Heart right ventricle (tissue), 16 donors: ENCODE measurements at regions not wholly inside any gene's neighbourhood (a gene's known extent, or its start where the extent isn't known, plus 50 kb on each side); places are given as distances from the start of the nearest gene placed in this dataset.

Experiments
- ATAC-seq, 8 donors: fragments of 200-7000 bp; cut with Tn5 transposase; one replicate each; pipeline ENCODE4 v1.9.1; 2020; ENCODE audit warnings: mild to moderate bottlenecking in 8 of 8, moderate library complexity in 8 of 8, moderate number of reproducible peaks in 1 of 8
- DNase-seq, 2 donors: peaks; one replicate each; pipeline ENCODE4 v3.0.0-alpha.2; 2020
- H3K27ac ChIP-seq, 10 donors: fragments of 200-600 bp; sonication (generic) in 2 of 10; one replicate each; pipeline versions ENCODE4 v1.5.0 to v1.8.0; 2020 to 2022; ENCODE audit warnings: mild to moderate bottlenecking in 3 of 10
- H3K27me3 ChIP-seq, 7 donors: fragments of 200-600 bp; one replicate each; pipeline ENCODE4 v1.8.0; 2021 to 2022; ENCODE audit warnings: mild to moderate bottlenecking in 2 of 7
- H3K36me3 ChIP-seq, 9 donors: fragments of 200-600 bp; sonication (generic) in 1 of 9; one replicate each; pipeline versions ENCODE4 v1.5.0 to v1.8.0; 2020 to 2022; ENCODE audit warnings: mild to moderate bottlenecking in 2 of 9
- H3K4me1 ChIP-seq, 9 donors: fragments of 200-600 bp; sonication (generic) in 1 of 9; one replicate each; pipeline versions ENCODE4 v1.5.0 to v1.8.0; 2020 to 2022; ENCODE audit warnings: mild to moderate bottlenecking in 4 of 9
- H3K4me3 ChIP-seq, 10 donors: fragments of 200-600 bp; sonication (generic) in 2 of 10; one replicate each; pipeline versions ENCODE4 v1.5.0 to v1.8.0; 2020 to 2022; ENCODE audit warnings: mild to moderate bottlenecking in 7 of 10, moderate library complexity in 2 of 10
- H3K9me3 ChIP-seq, 11 donors: fragments of 200-600 bp in 10 of 11; sonication (generic) in 2 of 11; one replicate each; pipeline versions ENCODE4 v1.5.0 to v1.8.0; 2013 to 2022; ENCODE audit warnings: mild to moderate bottlenecking in 2 of 11, control low read depth in 1 of 11, moderate library complexity in 1 of 11
- CTCF ChIP-seq, 9 donors: fragments of 200-600 bp; sonication (generic) in 2 of 9; IDR thresholded peaks; one replicate each; pipeline versions ENCODE4 v1.5.0 to v1.8.0; 2021 to 2022; ENCODE audit warnings: antibody characterized with exemption in 9 of 9, mild to moderate bottlenecking in 5 of 9, moderate library complexity in 1 of 9
- WGBS, 2 donors: extraction: QIAGEN DNeasy Blood & Tissue Kit; methylation state at CpG; one replicate each; pipeline ENCODE4 v1.1.7; 2013; ENCODE audit warnings: inconsistent platforms in 1 of 2; 5-methylcytosine and 5-hydroxymethylcytosine counted together
- intact Hi-C, 10 donors: fragments of 100-400 bp; cut with DNase I; formaldehyde crosslinking; loops; one replicate each; pipeline versions ENCODE4 v1.11.1 to v1.14.2; 2022
- donor health status: Arrhythmogenic right ventricular cardiomyopathy.
- donor health status: ischemic (EF 13 %, LVEDD 7.1; RV severe dilation, severe dysfunction).
- donor health status: healthy with polysubstance abuse.
- donor health status: DM: no; HTN: yes; CAD: no.
- donor health status: DM: no; HTN: no; CAD: no.
- donor health status: ischemic (EF 25% LVEDD 6.9; RV normal size, moderate dysfunction).
- donor health status: ischemic (EF 25% LVEDD 5.7; RV mildly dilated, moderate dysfunction).
- donor health status: healthy.
- donor health status: DM: yes; HTN: yes; CAD: no.
- donor health status: Ischemic cardiomyopathy.
- donor health status: ischemic (EF 35%, LVEDD 5.7; RV mildly dilated, moderate dysfunction).
- donor health status: nonischemic (EF 11% LVEDD 7.7; RV severe dilation, severe dysfunction).
- donor health status: DM: yes; HTN: yes; CAD: no.
- donor health status: PGD.
- donor health status: ischemic (EF 29% LVEDD 5.4; RV normal size, mild dysfunction).
- donor health status: nonischemic (EF 23%, LVEDD 6.1; RV moderate dilation, normal function).

GRCh38 chr14:57085801-57086200 is 182.9 kb downstream of the EXOC5 start:
- DNase-seq (no peak), ATAC-seq (no peak)
- intact Hi-C loops: no loop called here
- TF ChIP-seq CTCF (IDR thresholded peaks at IDR 0.05): no peak
- Histone ChIP-seq H3K36me3 (no peaks in the 10 kb centered on the region), H3K27me3 (peaks cover 0 to 51% (median 6%) of the 10 kb centered on the region in 7 donors), H3K4me1 (no peaks in the 10 kb centered on the region), H3K9me3 (no peaks in the 10 kb centered on the region), H3K4me3 (no peak overlapping the region), H3K27ac (no peak overlapping the region)
- WGBS, 2 donors: 58 to 60% methylated on average over 3 of the region's 3 CpGs

DNA sequence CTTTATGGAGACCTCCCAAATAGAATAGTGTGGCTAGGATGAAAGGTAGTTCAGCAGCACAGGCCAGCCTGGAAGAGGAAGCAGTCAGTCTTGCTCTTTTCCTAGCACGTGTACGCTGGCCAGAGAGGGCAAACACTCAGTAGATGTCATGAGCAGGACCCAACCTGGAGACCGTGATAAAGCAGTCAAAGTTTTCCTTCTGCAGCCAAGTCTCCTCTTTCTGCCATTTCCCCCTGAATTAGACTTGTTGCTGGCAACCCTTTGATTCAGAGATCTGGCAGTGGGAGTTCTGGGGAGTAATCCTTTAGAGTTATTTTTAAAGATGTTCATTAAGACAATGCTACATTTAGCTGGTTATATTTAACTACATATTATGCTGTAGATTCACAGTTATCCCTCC is 183.7 kb downstream of the EXOC5 start:
- Histone ChIP-seq H3K27ac (no peak overlapping the region), H3K4me3 (no peak overlapping the region), H3K36me3 (no peaks in the 10 kb centered on the region), H3K27me3 (peaks cover 0 to 59% (median 6%) of the 10 kb centered on the region in 7 donors), H3K4me1 (no peaks in the 10 kb centered on the region), H3K9me3 (no peaks in the 10 kb centered on the region)
- intact Hi-C loops: no loop called here
- DNase-seq (no peak), ATAC-seq (no peak)
- WGBS, 2 donors: 50 to 54% methylated on average over 3 of the region's 3 CpGs
- no peak for TF ChIP-seq CTCF (IDR thresholded peaks at IDR 0.05)

GRCh38 chr14:57080691-57081090 is 188.0 kb downstream of the EXOC5 start:
- intact Hi-C loops: no loop called here
- H3K27ac ChIP-seq: no peak overlapping the region
- no peak for TF ChIP-seq CTCF (IDR thresholded peaks at IDR 0.05)
- no peak for ATAC-seq
- no peaks in the 10 kb centered on the region for H3K36me3 ChIP-seq
- no peak overlapping the region for H3K4me3 ChIP-seq
- H3K4me1 ChIP-seq: no peaks in the 10 kb centered on the region
- 76 to 80% methylated on average over 3 of the region's 3 CpGs for WGBS, 2 donors
- no peak for DNase-seq
- H3K9me3 ChIP-seq: no peaks in the 10 kb centered on the region
- H3K27me3 ChIP-seq: peaks cover 0 to 60% (median 9%) of the 10 kb centered on the region in 7 donors

- Histone ChIP-seq H3K27ac (no peak overlapping the region), H3K36me3 (no peaks in the 10 kb centered on the region), H3K27me3 (peaks cover 0 to 54% (median 14%) of the 10 kb centered on the region in 7 donors), H3K4me1 (no peaks in the 10 kb centered on the region), H3K4me3 (no peak overlapping the region), H3K9me3 (no peaks in the 10 kb centered on the region)
- TF ChIP-seq CTCF (IDR thresholded peaks at IDR 0.05): no peak
- ATAC-seq (no peak), DNase-seq (no peak)
- 66 to 93% methylated on average over 2 of the region's 2 CpGs for WGBS, 2 donors
- intact Hi-C loops: no loop called here
Measured at GRCh38 chr14:57078054-57078453, 190.7 kb downstream of the EXOC5 start.
